ENCODE measurements at regions not wholly inside any gene's neighbourhood (a gene's known extent, or its start where the extent isn't known, plus 50 kb on each side); places are given as distances from the start of the nearest gene placed in this dataset.

GRCh38 chr6:103042336-103042735, 1648.8 kb downstream of the GRIK2 start:
- DNase-seq (ENCODE audit: insufficient read length, low spot score) (no peak), FAIRE-seq (no peak)
- no peak for TF ChIP-seq CTCF (IDR thresholded peaks at IDR 0.05; ENCODE audit: insufficient read depth, missing control alignments)

DNA sequence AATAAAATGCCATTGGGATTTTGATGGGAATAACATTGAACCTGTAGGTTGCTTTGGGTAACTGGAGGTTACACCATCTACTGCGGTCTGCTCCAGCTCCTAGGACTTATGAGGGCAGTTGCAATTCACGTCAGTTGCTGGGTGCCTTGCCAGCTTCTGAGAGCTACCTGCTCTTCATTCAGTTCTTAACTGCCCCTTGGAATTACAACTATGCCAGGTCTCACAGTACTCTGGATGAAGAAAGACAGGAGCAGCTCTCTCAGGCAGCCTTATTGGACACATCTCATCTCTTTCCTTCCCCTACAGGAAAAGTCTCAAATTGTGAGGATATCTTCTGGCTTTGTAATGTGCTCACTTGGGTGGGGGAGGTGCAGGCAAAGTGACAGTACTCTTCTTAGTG, 1643.3 kb downstream of the GRIK2 start:
- FAIRE-seq (no peak), DNase-seq (ENCODE audit: insufficient read length, low spot score) (no peak)
- no peak for TF ChIP-seq CTCF (IDR thresholded peaks at IDR 0.05; ENCODE audit: insufficient read depth, missing control alignments)

DNA sequence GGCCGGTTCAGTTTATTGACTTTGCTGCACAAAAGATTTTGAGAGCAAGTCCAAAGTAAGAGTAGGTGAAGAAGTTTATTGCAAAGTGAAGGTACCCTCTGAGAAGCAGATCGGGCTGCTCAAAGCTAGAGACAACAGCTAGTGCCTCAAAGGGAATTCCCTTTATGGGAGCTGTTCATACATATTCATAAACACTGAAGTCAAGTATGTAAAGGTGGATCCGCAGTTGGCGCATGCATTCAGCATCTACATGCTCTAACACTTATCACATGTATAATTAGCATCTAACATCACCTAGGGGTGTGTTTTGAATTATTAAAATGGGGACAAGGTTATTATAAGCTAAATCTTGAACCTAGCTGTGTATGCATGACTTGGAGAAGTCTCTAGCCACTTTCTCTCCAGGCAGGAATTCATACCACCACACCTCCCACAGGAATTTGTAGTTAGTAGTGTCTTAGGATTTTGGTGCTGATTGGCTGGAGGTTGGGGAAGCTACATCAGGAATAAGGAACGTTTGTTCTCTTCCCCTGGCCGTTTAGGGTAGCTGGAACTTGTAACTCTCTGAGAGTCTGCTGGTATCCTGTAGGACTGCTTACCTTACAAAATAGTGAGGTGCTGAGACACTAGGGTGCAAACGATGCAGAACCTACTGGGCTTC, 1633.9 kb downstream of the GRIK2 start:
- TF ChIP-seq CTCF (IDR thresholded peaks at IDR 0.05; ENCODE audit: insufficient read depth, missing control alignments) = no peak
- DNase-seq (ENCODE audit: insufficient read length, low spot score) (no peak), FAIRE-seq (no peak)

GRCh38 chr6:103018426-103018825, 1624.9 kb downstream of the GRIK2 start:
- DNase-seq (ENCODE audit: insufficient read length, low spot score) (no peak), FAIRE-seq (no peak)
- TF ChIP-seq CTCF (IDR thresholded peaks at IDR 0.05; ENCODE audit: insufficient read depth, missing control alignments) = no peak

- FAIRE-seq = no peak
- TF ChIP-seq CTCF (IDR thresholded peaks at IDR 0.05; ENCODE audit: insufficient read depth, missing control alignments) = no peak
- DNase-seq (ENCODE audit: insufficient read length, low spot score) = no peak
These were observed 1624.4 kb downstream of the GRIK2 start for GRCh38 chr6:103017878-103018277.

GRCh38 chr6:103011605-103012004, 1618.1 kb downstream of the GRIK2 start:
- no peak for FAIRE-seq
- DNase-seq (ENCODE audit: insufficient read length, low spot score) = no peak
- no peak for TF ChIP-seq CTCF (IDR thresholded peaks at IDR 0.05; ENCODE audit: insufficient read depth, missing control alignments)

DNA sequence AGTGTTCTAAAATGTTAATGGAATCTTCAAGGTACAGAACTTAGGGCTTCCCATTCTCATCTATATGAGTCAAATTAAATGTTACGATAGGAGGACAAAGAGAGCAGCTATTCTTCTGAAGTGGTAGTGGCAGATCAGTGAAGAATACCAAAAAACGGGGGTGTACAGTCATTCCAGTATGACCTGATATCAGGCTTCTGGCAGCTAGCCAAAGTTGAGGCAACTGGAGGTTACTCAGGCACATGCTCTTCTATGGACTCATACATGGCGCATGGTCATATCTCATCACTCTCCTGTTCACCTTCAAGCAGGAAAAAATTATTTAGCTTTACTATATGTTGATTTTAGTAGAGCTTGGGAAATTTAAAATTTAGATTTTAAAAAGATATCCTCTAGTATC, 1608.8 kb downstream of the GRIK2 start:
- no peak for DNase-seq (ENCODE audit: insufficient read length, low spot score)
- TF ChIP-seq CTCF (IDR thresholded peaks at IDR 0.05; ENCODE audit: insufficient read depth, missing control alignments) = no peak
- FAIRE-seq = no peak
